ENCODE measurements at regions not wholly inside any gene's neighbourhood (a gene's known extent, or its start where the extent isn't known, plus 50 kb on each side); places are given as distances from the start of the nearest gene placed in this dataset.
A peak's percentile ranks its signal among the peaks of the same experiment; 100 is the strongest.

GRCh38 chr13:50152655-50153309 is 137.5 kb downstream of the KCNRG start:
- intact Hi-C loops (cut with DNase I), result no loop called here

GRCh38 chr13:50153401-50153800 is 138.2 kb downstream of the KCNRG start:
- TF ChIP-seq POLR2A (IDR thresholded peaks at IDR 0.05), result no peak
- H3K27ac ChIP-seq, result no peak overlapping the region
- no peak for DNase-seq (ENCODE audit: low spot score)
- H3K36me3 ChIP-seq, result no peaks in the 10 kb centered on the region
- H3K9me3 ChIP-seq, result no peaks in the 10 kb centered on the region
- 63% methylated on average over 2 of the region's 2 CpGs for WGBS
- H3K27me3 ChIP-seq (replicated peaks; ENCODE audit: insufficient read depth), result no peaks in the 10 kb centered on the region
- peaks cover 5% of the 10 kb centered on the region for H3K4me1 ChIP-seq (replicated peaks)
- intact Hi-C loops (cut with DNase I), result no loop called here
- no peak overlapping the region for H3K4me3 ChIP-seq

More at GRCh38 chr13:50152655-50153309, 137.5 kb downstream of the KCNRG start:
- Histone ChIP-seq H3K4me1 (replicated peaks) (peaks cover 5% of the 10 kb centered on the region), H3K9me3 (no peaks in the 10 kb centered on the region), H3K27me3 (replicated peaks; ENCODE audit: insufficient read depth) (no peaks in the 10 kb centered on the region), H3K4me3 (no peak overlapping the region), H3K36me3 (no peaks in the 10 kb centered on the region), H3K27ac (no peak overlapping the region)
- WGBS, result 46% methylated on average over 7 of the region's 7 CpGs
- no peak for DNase-seq (ENCODE audit: low spot score)
- TF ChIP-seq POLR2AphosphoS5 (IDR thresholded peaks at IDR 0.05) (peak; percentile 17), CTCF (IDR thresholded peaks at IDR 0.05) (no peak), POLR2A (IDR thresholded peaks at IDR 0.05) (no peak)

GRCh38 chr13:50153876-50154275 is 138.6 kb downstream of the KCNRG start:
- TF ChIP-seq POLR2AphosphoS5 (IDR thresholded peaks at IDR 0.05), result no peak
- no peak for TF ChIP-seq CTCF (IDR thresholded peaks at IDR 0.05)
- TF ChIP-seq POLR2A (IDR thresholded peaks at IDR 0.05), result no peak
- intact Hi-C loops (cut with DNase I), result no loop called here
- WGBS, result 84% methylated on average over 5 of the region's 5 CpGs
- DNase-seq (ENCODE audit: low spot score), result no peak
- Histone ChIP-seq H3K27me3 (replicated peaks; ENCODE audit: insufficient read depth) (no peaks in the 10 kb centered on the region), H3K4me1 (replicated peaks) (peaks cover 5% of the 10 kb centered on the region), H3K36me3 (no peaks in the 10 kb centered on the region), H3K4me3 (no peak overlapping the region), H3K9me3 (no peaks in the 10 kb centered on the region), H3K27ac (no peak overlapping the region)

GRCh38 chr13:50154697-50155096 is 139.5 kb downstream of the KCNRG start:
- DNase-seq (ENCODE audit: low spot score), result no peak
- H3K36me3 ChIP-seq, result no peaks in the 10 kb centered on the region
- TF ChIP-seq CTCF (IDR thresholded peaks at IDR 0.05) (no peak), POLR2A (IDR thresholded peaks at IDR 0.05) (no peak), POLR2AphosphoS5 (IDR thresholded peaks at IDR 0.05) (no peak)
- intact Hi-C loops (cut with DNase I), result no loop called here
- 91% methylated on average over 1 of the region's 1 CpG for WGBS
- H3K27me3 ChIP-seq (replicated peaks; ENCODE audit: insufficient read depth), result no peaks in the 10 kb centered on the region
- no peak overlapping the region for H3K27ac ChIP-seq
- no peak overlapping the region for H3K4me3 ChIP-seq
- H3K9me3 ChIP-seq, result no peaks in the 10 kb centered on the region
- no peaks in the 10 kb centered on the region for H3K4me1 ChIP-seq (replicated peaks)

GRCh38 chr13:50156140-50156539 is 140.9 kb downstream of the KCNRG start:
- H3K9me3 ChIP-seq, result no peaks in the 10 kb centered on the region
- H3K4me3 ChIP-seq, result no peak overlapping the region
- no peaks in the 10 kb centered on the region for H3K27me3 ChIP-seq (replicated peaks; ENCODE audit: insufficient read depth)
- 92% methylated on average over 1 of the region's 1 CpG for WGBS
- no peaks in the 10 kb centered on the region for H3K4me1 ChIP-seq (replicated peaks)
- DNase-seq (ENCODE audit: low spot score), result no peak
- intact Hi-C loops (cut with DNase I), result no loop called here
- H3K36me3 ChIP-seq, result no peaks in the 10 kb centered on the region
- no peak for TF ChIP-seq POLR2A (IDR thresholded peaks at IDR 0.05)
- TF ChIP-seq POLR2AphosphoS5 (IDR thresholded peaks at IDR 0.05), result no peak
- no peak for TF ChIP-seq CTCF (IDR thresholded peaks at IDR 0.05)
- no peak overlapping the region for H3K27ac ChIP-seq

All from prostate gland (tissue), 2 donors.